ENCODE measurements at regions not wholly inside any gene's neighbourhood (a gene's known extent, or its start where the extent isn't known, plus 50 kb on each side); places are given as distances from the start of the nearest gene placed in this dataset.

DNA sequence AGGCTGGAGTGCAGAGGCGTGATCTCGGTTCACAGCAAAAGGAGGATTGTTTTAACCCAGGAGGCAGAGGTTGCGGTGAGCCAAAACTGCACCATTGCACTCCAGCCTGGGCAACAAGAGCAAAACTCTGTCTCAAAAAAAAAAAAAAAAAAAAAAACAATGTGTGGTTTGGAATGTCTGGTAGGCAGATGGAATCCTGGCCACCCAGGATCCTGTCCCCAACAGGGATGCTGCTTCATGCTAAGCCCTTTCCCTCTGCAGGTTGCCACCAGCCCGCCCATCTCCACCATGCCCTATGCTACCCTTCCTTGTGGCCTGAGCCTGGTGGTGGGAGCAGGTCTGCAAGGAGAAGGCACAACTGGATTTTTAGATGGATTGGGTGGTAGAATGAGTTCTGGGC lies 129.7 kb upstream of the HAND1 start:
- no peak for DNase-seq
- H3K4me1 ChIP-seq: peaks cover 0 to 11% (median 8%) of the 10 kb centered on the region in 4 donors
- no peak overlapping the region for H3K27ac ChIP-seq
- H3K9me3 ChIP-seq: no peaks in the 10 kb centered on the region
- H3K36me3 ChIP-seq: no peaks in the 10 kb centered on the region
- H3K27me3 ChIP-seq: peaks cover 0 to 8% of the 10 kb centered on the region in 2 donors
- TF ChIP-seq CTCF (IDR thresholded peaks at IDR 0.05): no peak
- no peak for TF ChIP-seq POLR2A (IDR thresholded peaks at IDR 0.05)
- no peak overlapping the region for H3K4me3 ChIP-seq

DNA sequence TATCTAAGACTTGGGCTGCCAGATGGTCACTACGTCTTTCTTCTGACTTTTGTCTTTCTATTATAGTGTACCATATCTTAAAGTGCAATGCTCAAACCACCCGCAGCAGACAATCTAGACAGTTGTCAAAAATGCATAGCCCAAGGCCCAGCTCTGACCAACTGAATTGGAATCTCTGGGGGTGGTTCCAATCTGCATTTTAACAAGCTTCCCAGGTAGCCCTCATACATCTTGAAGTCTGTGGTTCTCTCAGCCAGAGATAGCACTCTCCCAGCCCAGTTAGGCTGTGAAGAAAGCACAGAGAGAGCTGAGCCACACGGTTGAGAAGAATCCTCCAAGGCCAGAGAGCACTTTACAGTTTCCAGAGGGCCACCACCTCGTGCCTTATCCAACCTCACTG lies 128.2 kb upstream of the HAND1 start:
- Histone ChIP-seq H3K27me3 (peaks cover 0 to 8% of the 10 kb centered on the region in 2 donors), H3K27ac (no peak overlapping the region), H3K4me3 (no peak overlapping the region), H3K36me3 (no peaks in the 10 kb centered on the region), H3K9me3 (no peaks in the 10 kb centered on the region), H3K4me1 (peaks cover 0 to 10% (median 8%) of the 10 kb centered on the region in 4 donors)
- TF ChIP-seq CTCF (IDR thresholded peaks at IDR 0.05): no peak
- DNase-seq: no peak

GRCh38 chr5:154603953-154604679 lies 126.1 kb upstream of the HAND1 start:
- TF ChIP-seq CTCF (IDR thresholded peaks at IDR 0.05) (no peak), POLR2A (IDR thresholded peaks at IDR 0.05) (no peak)
- Histone ChIP-seq H3K4me1 (no peaks in the 10 kb centered on the region), H3K4me3 (no peak overlapping the region), H3K36me3 (no peaks in the 10 kb centered on the region), H3K27me3 (no peaks in the 10 kb centered on the region), H3K9me3 (no peaks in the 10 kb centered on the region), H3K27ac (no peak overlapping the region)
- DNase-seq: no peak

- TF ChIP-seq POLR2A (IDR thresholded peaks at IDR 0.05) (no peak), CTCF (IDR thresholded peaks at IDR 0.05) (no peak)
- Histone ChIP-seq H3K36me3 (no peaks in the 10 kb centered on the region), H3K4me3 (no peak overlapping the region), H3K4me1 (no peaks in the 10 kb centered on the region), H3K9me3 (no peaks in the 10 kb centered on the region), H3K27me3 (no peaks in the 10 kb centered on the region), H3K27ac (no peak overlapping the region)
- DNase-seq: no peak
These were observed 125.5 kb upstream of the HAND1 start for GRCh38 chr5:154603485-154603884.

GRCh38 chr5:154603011-154603410 lies 125.0 kb upstream of the HAND1 start:
- Histone ChIP-seq H3K36me3 (no peaks in the 10 kb centered on the region), H3K4me1 (no peaks in the 10 kb centered on the region), H3K27ac (no peak overlapping the region), H3K27me3 (no peaks in the 10 kb centered on the region), H3K9me3 (no peaks in the 10 kb centered on the region), H3K4me3 (no peak overlapping the region)
- TF ChIP-seq CTCF (IDR thresholded peaks at IDR 0.05) (no peak), POLR2A (IDR thresholded peaks at IDR 0.05) (no peak)
- no peak for DNase-seq

DNA sequence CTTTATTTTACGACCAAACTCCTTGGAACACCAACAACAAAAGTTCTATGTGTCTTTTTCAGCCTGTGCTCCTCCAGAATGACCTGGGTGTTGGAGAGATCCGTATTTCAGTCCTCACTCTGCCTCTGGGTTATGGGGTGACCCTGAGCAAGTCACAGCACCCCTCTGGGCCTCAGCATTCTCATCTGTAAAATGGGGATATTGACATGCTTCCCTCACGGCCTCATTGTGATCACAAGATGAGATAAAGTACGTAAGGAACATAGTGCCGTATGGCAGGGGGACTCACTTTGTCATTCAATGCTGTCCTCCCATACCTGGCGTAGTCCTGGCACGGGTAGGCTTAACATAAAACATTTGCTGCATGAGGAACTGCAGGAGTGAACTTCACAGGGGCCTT lies 123.0 kb upstream of the HAND1 start:
- H3K4me1 ChIP-seq: no peaks in the 10 kb centered on the region
- H3K27me3 ChIP-seq: no peaks in the 10 kb centered on the region
- no peak overlapping the region for H3K4me3 ChIP-seq
- TF ChIP-seq POLR2A (IDR thresholded peaks at IDR 0.05) (no peak), CTCF (IDR thresholded peaks at IDR 0.05) (no peak)
- no peaks in the 10 kb centered on the region for H3K36me3 ChIP-seq
- DNase-seq: no peak
- H3K27ac ChIP-seq: no peak overlapping the region
- H3K9me3 ChIP-seq: no peaks in the 10 kb centered on the region

Measured in Peyer's patch (tissue), 4 donors.